SK-N-SH treated with all-trans-retinoic acid at 6 μM for 48 hours (cell line): ENCODE measurements at regions not wholly inside any gene's neighbourhood (a gene's known extent, or its start where the extent isn't known, plus 50 kb on each side); places are given as distances from the start of the nearest gene placed in this dataset.

Experiments used
- ARNTL ChIP-seq: fragments of 450-650 bp; formaldehyde crosslinking; IDR thresholded peaks from 2 replicates; pipeline ENCODE4 v1.5.0; 2020; ENCODE audit warnings: low read depth, mild to moderate bottlenecking, moderate library complexity, borderline replicate concordance
- BACH2 ChIP-seq: fragments of 250-450 bp; sonication (Bioruptor Pico); IDR thresholded peaks from 2 replicates; pipeline ENCODE4 v1.9.0; 2021; ENCODE audit warnings: mild to moderate bottlenecking, borderline replicate concordance
- CREB5 ChIP-seq: fragments of 250-450 bp; sonication (Bioruptor Pico); IDR thresholded peaks from 2 replicates; pipeline ENCODE4 v1.5.1; 2020; ENCODE audit warnings: low read depth, mild to moderate bottlenecking, moderate library complexity
- ESRRG ChIP-seq: fragments of 250-450 bp; sonication (Bioruptor Pico); IDR thresholded peaks from 2 replicates; pipeline ENCODE4 v1.6.1; 2021; ENCODE audit warnings: mild to moderate bottlenecking
- OSR1 ChIP-seq: fragments of 250-450 bp; sonication (Bioruptor Pico); IDR thresholded peaks from 2 replicates; pipeline ENCODE4 v1.8.0; 2022; ENCODE audit warnings: moderate library complexity, mild to moderate bottlenecking, inconsistent platforms
- PATZ1 ChIP-seq: fragments of 250-450 bp; sonication (Bioruptor Pico); IDR thresholded peaks from 2 replicates; pipeline ENCODE4 v1.8.0; 2020; ENCODE audit warnings: mild to moderate bottlenecking, moderate library complexity, borderline replicate concordance
- POU6F1 ChIP-seq: fragments of 250-450 bp; sonication (Bioruptor Pico); IDR thresholded peaks from 2 replicates; pipeline ENCODE4 v1.8.0; 2021; ENCODE audit warnings: low read depth, mild to moderate bottlenecking, moderate library complexity, borderline replicate concordance
- PPARA ChIP-seq: fragments of 250-450 bp; sonication (Bioruptor Pico); IDR thresholded peaks from 2 replicates; pipeline ENCODE4 v1.5.0; 2020; ENCODE audit warnings: mild to moderate bottlenecking, borderline replicate concordance
- RARB ChIP-seq: fragments of 250-450 bp; sonication (Bioruptor Pico); IDR thresholded peaks from 2 replicates; pipeline ENCODE4 v1.8.0; 2021; ENCODE audit warnings: mild to moderate bottlenecking, moderate library complexity
- SNAI2 ChIP-seq: fragments of 250-450 bp; sonication (Bioruptor Pico); IDR thresholded peaks from 2 replicates; pipeline ENCODE4 v1.5.0; 2020; ENCODE audit warnings: mild to moderate bottlenecking, moderate library complexity
- TSHZ2 ChIP-seq: fragments of 250-450 bp; sonication (Bioruptor Pico); IDR thresholded peaks from 2 replicates; pipeline ENCODE4 v1.5.0; 2020; ENCODE audit warnings: mild to moderate bottlenecking, moderate library complexity
- ZC3H10 ChIP-seq: fragments of 250-450 bp; sonication (Bioruptor Pico); IDR thresholded peaks from 2 replicates; pipeline ENCODE4 v1.5.1; 2021; ENCODE audit warnings: mild to moderate bottlenecking, moderate library complexity
- ZNF8 ChIP-seq: fragments of 450-650 bp; formaldehyde crosslinking; IDR thresholded peaks from 2 replicates; pipeline ENCODE4 v1.5.0; 2020; ENCODE audit warnings: mild to moderate bottlenecking, moderate library complexity

DNA sequence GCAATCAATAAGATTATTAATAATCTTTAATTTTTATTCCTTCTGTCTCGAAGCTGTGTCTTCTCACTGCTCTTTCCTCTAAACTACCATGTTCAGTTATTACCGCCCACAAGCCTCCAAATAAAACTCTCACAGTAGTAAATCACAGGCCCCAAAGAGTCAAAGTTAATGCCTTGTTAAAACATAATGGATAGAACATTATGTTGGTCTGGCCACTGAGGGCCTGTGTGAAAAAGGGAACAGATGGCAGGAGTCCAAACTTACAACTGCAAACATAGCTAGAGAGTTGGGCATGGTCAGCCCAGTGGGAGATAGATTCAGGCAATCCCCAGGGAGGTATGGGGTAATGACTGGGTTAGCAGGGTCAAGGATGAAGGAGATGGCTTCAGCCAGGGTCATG is 84.6 kb upstream of the TNIP3 start:
- TF ChIP-seq ZNF8 (CRISPR knock-in tag) (no peak), POU6F1 (CRISPR knock-in tag) (no peak), PPARA (no peak), PATZ1 (CRISPR knock-in tag) (no peak), TSHZ2 (no peak), RARB (no peak), CREB5 (CRISPR knock-in tag) (no peak), ARNTL (CRISPR knock-in tag) (no peak), SNAI2 (CRISPR knock-in tag) (no peak), ZC3H10 (CRISPR knock-in tag) (no peak), ESRRG (no peak), BACH2 (CRISPR knock-in tag) (no peak), OSR1 (no peak)
